ENCODE measurements at regions not wholly inside any gene's neighbourhood (a gene's known extent, or its start where the extent isn't known, plus 50 kb on each side); places are given as distances from the start of the nearest gene placed in this dataset.

DNA sequence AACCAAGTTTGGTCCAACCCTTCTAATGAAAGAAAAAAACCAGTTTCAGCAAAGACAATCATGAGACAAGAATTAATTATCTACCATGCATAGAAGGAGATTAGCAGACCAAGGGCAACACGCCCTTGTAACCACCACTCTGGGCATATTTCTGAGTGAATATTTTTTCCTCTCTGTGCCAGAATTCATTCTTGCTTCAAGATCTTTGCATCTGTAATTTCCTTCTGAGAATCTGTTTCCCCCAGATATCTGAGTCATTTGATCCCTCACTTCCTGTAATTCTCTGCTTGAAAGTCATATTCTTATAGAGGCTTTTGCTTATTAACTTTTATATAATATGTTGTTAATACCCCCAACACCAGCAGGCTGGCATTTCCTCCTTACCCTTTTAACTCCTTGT, 243.7 kb downstream of the SLC16A7 start:
- no peaks in the 10 kb centered on the region for H3K27me3 ChIP-seq (ENCODE audit: control insufficient read depth in 1 of 2, insufficient read depth in 2 of 2, low read length in 2 of 2)
- no peak overlapping the region for H3K4me3 ChIP-seq (ENCODE audit: low read length in 2 of 2)
- no peak overlapping the region for H3K27ac ChIP-seq (ENCODE audit: low read length)
- no peak overlapping the region for H3K9ac ChIP-seq (ENCODE audit: low read length in 2 of 2)
- no peaks in the 10 kb centered on the region for H3K36me3 ChIP-seq (ENCODE audit: control insufficient read depth in 2 of 2, insufficient read depth in 2 of 2, low read length in 2 of 2)
- H3K9me3 ChIP-seq (ENCODE audit: control insufficient read depth in 2 of 2, low read length in 2 of 2) = no peaks in the 10 kb centered on the region
- H3K4me1 ChIP-seq (ENCODE audit: control insufficient read depth, insufficient read depth, low read length) = no peaks in the 10 kb centered on the region

DNA sequence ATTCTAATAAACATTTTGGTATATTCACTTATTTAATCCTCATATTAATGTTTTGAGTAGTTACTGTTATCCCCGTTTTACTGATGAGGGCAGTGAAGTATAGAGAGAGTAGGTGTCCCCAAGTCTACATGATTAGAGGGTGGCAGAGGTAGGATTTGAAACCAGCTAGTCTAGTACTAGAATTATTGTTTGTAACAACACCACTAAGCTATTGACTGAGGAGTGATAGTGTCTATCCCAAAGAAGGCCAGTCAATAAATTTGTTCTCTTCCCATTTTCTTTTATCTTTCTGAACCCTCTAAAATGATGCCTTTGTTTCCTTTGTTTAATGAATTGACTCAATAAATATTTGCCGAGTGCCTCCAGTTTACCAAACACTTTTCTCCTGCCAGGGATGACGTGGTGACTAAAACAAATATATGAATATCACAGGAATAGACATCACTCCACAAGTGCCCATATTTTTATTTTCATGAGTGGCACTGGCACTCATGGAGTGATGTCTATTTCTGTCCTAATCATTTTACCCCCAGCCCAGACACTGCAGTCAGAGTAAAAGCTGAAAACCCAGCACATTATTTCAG, 247.5 kb downstream of the SLC16A7 start:
- Histone ChIP-seq H3K9me3 (ENCODE audit: control insufficient read depth in 2 of 2, low read length in 2 of 2) (no peaks in the 10 kb centered on the region), H3K27ac (ENCODE audit: low read length) (no peak overlapping the region), H3K9ac (ENCODE audit: low read length in 2 of 2) (no peak overlapping the region), H3K27me3 (ENCODE audit: control insufficient read depth in 1 of 2, insufficient read depth in 2 of 2, low read length in 2 of 2) (no peaks in the 10 kb centered on the region), H3K36me3 (ENCODE audit: control insufficient read depth in 2 of 2, insufficient read depth in 2 of 2, low read length in 2 of 2) (no peaks in the 10 kb centered on the region), H3K4me3 (ENCODE audit: low read length in 2 of 2) (no peak overlapping the region), H3K4me1 (ENCODE audit: control insufficient read depth, insufficient read depth, low read length) (no peaks in the 10 kb centered on the region)

DNA sequence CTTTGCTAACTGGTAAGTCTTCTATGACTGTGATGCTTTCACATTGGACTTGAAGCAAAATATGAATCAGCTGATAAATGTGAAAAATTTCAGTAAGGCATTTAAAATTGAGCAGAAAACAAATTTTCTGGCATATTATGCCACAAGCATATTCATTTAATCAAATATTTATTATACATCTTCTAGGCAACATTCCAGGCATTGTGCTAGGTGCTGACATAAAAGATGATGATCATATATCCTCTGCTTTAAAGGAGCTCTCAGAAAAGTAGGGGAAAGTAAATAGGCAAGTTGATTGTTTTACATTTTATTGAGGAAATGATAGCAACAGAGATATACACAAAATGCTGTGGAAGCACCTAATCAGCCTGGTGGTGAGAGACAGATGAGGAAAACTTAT, 248.9 kb downstream of the SLC16A7 start:
- Histone ChIP-seq H3K4me1 (ENCODE audit: control insufficient read depth, insufficient read depth, low read length) (no peaks in the 10 kb centered on the region), H3K9ac (ENCODE audit: low read length in 2 of 2) (no peak overlapping the region)

DNA sequence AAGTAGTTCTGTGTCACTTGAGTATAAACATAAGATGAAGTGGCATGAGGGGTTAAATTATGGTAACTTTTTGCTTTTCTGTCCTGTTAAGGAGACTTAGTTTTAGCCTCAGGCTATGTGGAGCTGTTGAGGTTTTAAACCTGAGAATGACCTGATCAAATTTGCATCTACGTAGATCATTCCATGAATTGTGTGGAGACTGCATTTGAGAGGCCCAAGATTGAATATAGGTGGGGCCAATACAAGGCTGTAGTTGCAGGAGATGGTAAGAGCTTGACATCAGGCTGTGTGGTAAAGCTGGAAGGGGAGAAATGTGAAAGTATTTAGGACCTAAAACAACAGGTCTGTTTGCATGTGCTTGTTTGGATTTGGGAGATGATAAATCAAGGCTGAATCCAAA, 249.5 kb downstream of the SLC16A7 start:
- Histone ChIP-seq H3K36me3 (ENCODE audit: control insufficient read depth in 2 of 2, insufficient read depth in 2 of 2, low read length in 2 of 2) (no peaks in the 10 kb centered on the region), H3K27ac (ENCODE audit: low read length) (no peak overlapping the region), H3K9ac (ENCODE audit: low read length in 2 of 2) (no peak overlapping the region), H3K4me1 (ENCODE audit: control insufficient read depth, insufficient read depth, low read length) (no peaks in the 10 kb centered on the region), H3K9me3 (ENCODE audit: control insufficient read depth in 2 of 2, low read length in 2 of 2) (no peaks in the 10 kb centered on the region), H3K27me3 (ENCODE audit: control insufficient read depth in 1 of 2, insufficient read depth in 2 of 2, low read length in 2 of 2) (no peaks in the 10 kb centered on the region), H3K4me3 (ENCODE audit: low read length in 2 of 2) (no peak overlapping the region)

More for the DNA sequence above, 248.9 kb downstream of the SLC16A7 start:
- Histone ChIP-seq H3K36me3 (ENCODE audit: control insufficient read depth in 2 of 2, insufficient read depth in 2 of 2, low read length in 2 of 2) (no peaks in the 10 kb centered on the region), H3K27me3 (ENCODE audit: control insufficient read depth in 1 of 2, insufficient read depth in 2 of 2, low read length in 2 of 2) (no peaks in the 10 kb centered on the region), H3K4me3 (ENCODE audit: low read length in 2 of 2) (no peak overlapping the region), H3K27ac (ENCODE audit: low read length) (no peak overlapping the region), H3K9me3 (ENCODE audit: control insufficient read depth in 2 of 2, low read length in 2 of 2) (no peaks in the 10 kb centered on the region)

DNA sequence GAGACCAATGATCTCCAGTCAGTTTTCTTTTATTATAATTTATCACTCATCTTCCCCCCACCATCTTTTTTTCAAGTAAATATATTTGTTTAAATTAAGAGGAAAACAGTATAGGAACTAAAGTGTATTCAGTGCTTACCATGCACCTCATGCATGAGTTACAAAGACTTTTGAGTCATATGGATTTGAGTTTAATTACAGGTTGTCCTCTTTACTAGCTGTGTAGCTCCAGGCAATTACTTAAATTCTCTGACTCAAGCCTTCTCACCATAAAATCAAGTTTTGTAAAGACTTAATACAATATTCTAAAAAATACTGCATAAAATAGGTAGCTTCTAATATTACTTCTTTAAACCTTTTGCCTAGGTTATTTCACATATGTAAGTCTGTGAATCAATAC, 251.3 kb downstream of the SLC16A7 start:
- no peaks in the 10 kb centered on the region for H3K36me3 ChIP-seq (ENCODE audit: control insufficient read depth in 2 of 2, insufficient read depth in 2 of 2, low read length in 2 of 2)
- no peak overlapping the region for H3K4me3 ChIP-seq (ENCODE audit: low read length in 2 of 2)
- no peak overlapping the region for H3K9ac ChIP-seq (ENCODE audit: low read length in 2 of 2)
- H3K27me3 ChIP-seq (ENCODE audit: control insufficient read depth in 1 of 2, insufficient read depth in 2 of 2, low read length in 2 of 2) = no peaks in the 10 kb centered on the region
- H3K27ac ChIP-seq (ENCODE audit: low read length) = no peak overlapping the region
- no peaks in the 10 kb centered on the region for H3K9me3 ChIP-seq (ENCODE audit: control insufficient read depth in 2 of 2, low read length in 2 of 2)
- no peaks in the 10 kb centered on the region for H3K4me1 ChIP-seq (ENCODE audit: control insufficient read depth, insufficient read depth, low read length)

DNA sequence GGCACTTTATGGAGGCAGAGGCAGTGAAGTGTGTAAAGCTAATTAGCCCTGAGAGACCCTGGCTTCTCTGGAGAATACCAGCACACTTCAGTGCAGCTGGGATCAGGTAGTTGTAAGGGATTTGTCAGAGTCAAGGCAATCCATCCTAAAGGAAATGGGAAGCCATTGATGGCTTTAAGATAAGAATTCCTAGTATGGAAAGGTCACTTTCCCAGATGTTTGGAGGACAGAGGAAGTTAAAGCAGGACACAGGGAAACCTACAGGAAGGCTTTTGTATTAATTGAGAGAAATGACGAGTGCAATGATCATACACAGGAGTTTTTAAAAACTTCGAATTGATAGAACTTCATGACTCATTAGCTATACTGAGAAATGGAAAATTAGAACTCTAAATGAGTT, 254.4 kb downstream of the SLC16A7 start:
- no peaks in the 10 kb centered on the region for H3K9me3 ChIP-seq (ENCODE audit: control insufficient read depth in 2 of 2, low read length in 2 of 2)
- H3K4me3 ChIP-seq (ENCODE audit: low read length in 2 of 2) = no peak overlapping the region
- no peaks in the 10 kb centered on the region for H3K4me1 ChIP-seq (ENCODE audit: control insufficient read depth, insufficient read depth, low read length)
- H3K27me3 ChIP-seq (ENCODE audit: control insufficient read depth in 1 of 2, insufficient read depth in 2 of 2, low read length in 2 of 2) = no peaks in the 10 kb centered on the region
- H3K9ac ChIP-seq (ENCODE audit: low read length in 2 of 2) = no peak overlapping the region
- H3K36me3 ChIP-seq (ENCODE audit: control insufficient read depth in 2 of 2, insufficient read depth in 2 of 2, low read length in 2 of 2) = no peaks in the 10 kb centered on the region
- H3K27ac ChIP-seq (ENCODE audit: low read length) = no peak overlapping the region

DNA sequence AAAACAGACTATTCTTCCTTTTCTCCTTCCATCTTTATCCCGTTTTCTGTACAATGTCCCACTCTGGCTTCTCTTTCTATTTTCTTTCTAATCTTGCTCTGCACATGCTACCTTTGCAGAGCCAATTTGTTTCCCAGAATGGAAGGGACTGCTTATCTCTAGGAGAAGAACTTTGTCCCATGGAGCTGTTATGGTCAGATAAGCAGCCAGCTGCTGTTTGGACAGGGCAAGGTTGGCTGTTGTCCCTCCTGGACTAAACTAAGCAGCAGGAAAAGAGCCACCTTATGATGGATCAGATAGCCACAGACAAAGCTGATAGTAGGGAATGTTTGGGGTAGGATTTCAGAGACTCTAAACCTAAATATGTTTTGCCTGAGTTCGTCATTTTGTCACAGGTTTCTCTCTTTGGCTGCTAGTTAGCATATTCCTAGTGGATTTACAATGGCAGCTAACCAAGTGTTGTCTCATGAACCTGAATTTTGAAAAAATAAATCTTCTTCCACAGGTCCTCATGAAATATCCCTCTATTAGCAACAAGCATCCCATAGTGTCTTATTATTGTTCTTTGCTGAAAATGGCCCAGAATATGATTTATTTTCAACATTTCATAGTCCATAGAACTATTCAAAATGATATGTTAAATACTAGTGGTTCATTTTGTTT, 262.8 kb downstream of the SLC16A7 start:
- H3K4me3 ChIP-seq (ENCODE audit: low read length in 2 of 2) = no peak overlapping the region
- H3K27me3 ChIP-seq (ENCODE audit: control insufficient read depth in 1 of 2, insufficient read depth in 2 of 2, low read length in 2 of 2) = no peaks in the 10 kb centered on the region
- no peaks in the 10 kb centered on the region for H3K4me1 ChIP-seq (ENCODE audit: control insufficient read depth, insufficient read depth, low read length)
- H3K36me3 ChIP-seq (ENCODE audit: control insufficient read depth in 2 of 2, insufficient read depth in 2 of 2, low read length in 2 of 2) = no peaks in the 10 kb centered on the region
- no peak overlapping the region for H3K27ac ChIP-seq (ENCODE audit: low read length)
- peaks cover 2 to 4% of the 10 kb centered on the region in 2 donors for H3K9me3 ChIP-seq (ENCODE audit: control insufficient read depth in 2 of 2, low read length in 2 of 2)
- H3K9ac ChIP-seq (ENCODE audit: low read length in 2 of 2) = no peak overlapping the region

DNA sequence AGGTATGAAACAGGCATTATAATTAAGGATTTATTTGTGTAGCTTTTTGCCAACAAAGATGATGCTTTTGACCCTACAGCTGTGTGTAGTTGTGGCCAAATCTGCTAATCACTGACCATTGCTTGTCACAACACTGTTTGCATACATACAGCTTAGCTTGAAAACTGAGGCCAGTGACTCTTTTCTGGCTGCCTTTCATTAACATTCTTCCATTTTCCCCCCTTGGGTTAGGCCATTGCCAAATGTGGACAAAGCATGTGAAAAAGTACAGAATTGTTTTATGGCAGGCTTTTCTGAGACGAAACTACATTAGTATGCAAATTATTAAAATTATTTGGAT, 263.3 kb downstream of the SLC16A7 start:
- Histone ChIP-seq H3K27me3 (ENCODE audit: control insufficient read depth in 1 of 2, insufficient read depth in 2 of 2, low read length in 2 of 2) (no peaks in the 10 kb centered on the region), H3K4me1 (ENCODE audit: control insufficient read depth, insufficient read depth, low read length) (no peaks in the 10 kb centered on the region), H3K27ac (ENCODE audit: low read length) (no peak overlapping the region), H3K4me3 (ENCODE audit: low read length in 2 of 2) (no peak overlapping the region), H3K9ac (ENCODE audit: low read length in 2 of 2) (no peak overlapping the region), H3K9me3 (ENCODE audit: control insufficient read depth in 2 of 2, low read length in 2 of 2) (peaks cover 2 to 4% of the 10 kb centered on the region in 2 donors), H3K36me3 (ENCODE audit: control insufficient read depth in 2 of 2, insufficient read depth in 2 of 2, low read length in 2 of 2) (no peaks in the 10 kb centered on the region)

DNA sequence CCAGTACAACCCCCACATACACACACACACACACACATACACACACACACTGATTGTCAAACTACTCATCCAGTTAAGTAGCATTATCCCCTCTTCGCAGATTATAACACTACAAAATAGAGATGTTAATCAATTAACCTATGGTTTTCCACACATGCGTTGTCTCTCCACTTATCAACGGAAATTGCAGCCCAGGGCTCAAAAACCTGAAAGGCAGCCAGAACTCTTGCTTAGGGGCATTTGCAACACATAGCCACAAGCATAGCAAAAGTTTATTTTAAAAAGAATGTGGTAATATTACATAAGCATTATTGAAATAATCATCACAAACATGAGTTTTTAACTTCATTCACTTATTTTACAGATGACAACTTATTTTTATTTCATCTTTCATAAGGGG, 265.8 kb downstream of the SLC16A7 start:
- Histone ChIP-seq H3K27me3 (ENCODE audit: control insufficient read depth in 1 of 2, insufficient read depth in 2 of 2, low read length in 2 of 2) (no peaks in the 10 kb centered on the region), H3K4me1 (ENCODE audit: control insufficient read depth, insufficient read depth, low read length) (no peaks in the 10 kb centered on the region), H3K27ac (ENCODE audit: low read length) (no peak overlapping the region), H3K36me3 (ENCODE audit: control insufficient read depth in 2 of 2, insufficient read depth in 2 of 2, low read length in 2 of 2) (no peaks in the 10 kb centered on the region), H3K9me3 (ENCODE audit: control insufficient read depth in 2 of 2, low read length in 2 of 2) (peaks cover 2 to 3% of the 10 kb centered on the region in 2 donors), H3K9ac (ENCODE audit: low read length in 2 of 2) (no peak overlapping the region), H3K4me3 (ENCODE audit: low read length in 2 of 2) (no peak overlapping the region)

DNA sequence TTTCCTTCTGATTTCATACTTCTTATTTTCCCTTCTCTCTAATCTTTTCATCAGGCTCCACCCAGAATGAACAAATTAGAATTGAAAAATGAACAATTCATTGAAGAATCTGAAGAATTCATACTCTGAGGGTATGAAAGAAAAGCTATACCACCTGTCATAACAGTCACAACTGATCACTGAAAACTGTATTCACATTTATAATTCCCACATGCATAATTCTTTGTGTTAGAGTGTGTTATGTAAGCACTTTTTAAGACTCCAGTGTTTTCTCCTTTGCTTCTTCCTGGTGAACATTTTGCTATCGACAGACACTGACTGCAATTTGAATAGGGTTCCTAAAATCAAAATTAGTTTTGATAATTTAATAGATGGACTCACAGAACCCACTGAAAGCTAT, 271.2 kb downstream of the SLC16A7 start:
- Histone ChIP-seq H3K27ac (ENCODE audit: low read length) (no peak overlapping the region), H3K4me1 (ENCODE audit: control insufficient read depth, insufficient read depth, low read length) (no peaks in the 10 kb centered on the region), H3K36me3 (ENCODE audit: control insufficient read depth in 2 of 2, insufficient read depth in 2 of 2, low read length in 2 of 2) (no peaks in the 10 kb centered on the region), H3K9me3 (ENCODE audit: control insufficient read depth in 2 of 2, low read length in 2 of 2) (no peaks in the 10 kb centered on the region), H3K9ac (ENCODE audit: low read length in 2 of 2) (no peak overlapping the region), H3K27me3 (ENCODE audit: control insufficient read depth in 1 of 2, insufficient read depth in 2 of 2, low read length in 2 of 2) (no peaks in the 10 kb centered on the region), H3K4me3 (ENCODE audit: low read length in 2 of 2) (no peak overlapping the region)

DNA sequence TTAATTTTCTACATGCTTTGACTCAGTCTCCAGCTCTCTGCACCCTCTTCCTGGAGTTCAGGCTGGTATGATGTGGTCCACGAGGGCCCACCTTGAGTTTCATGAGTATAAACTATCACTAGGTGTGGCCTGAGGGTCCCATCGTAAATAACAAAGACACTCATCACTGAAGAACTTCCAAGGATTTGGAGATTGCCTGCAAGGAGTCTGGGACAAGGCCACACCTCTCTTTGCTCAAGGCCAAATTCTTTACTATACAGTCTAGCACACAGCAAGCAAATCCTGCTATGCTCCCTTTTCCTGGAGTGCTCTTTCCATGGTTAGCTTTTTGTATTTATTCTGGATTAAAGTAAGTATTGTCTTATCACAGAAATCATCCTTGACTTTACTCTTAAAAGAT, 271.9 kb downstream of the SLC16A7 start:
- Histone ChIP-seq H3K4me3 (ENCODE audit: low read length in 2 of 2) (no peak overlapping the region), H3K4me1 (ENCODE audit: control insufficient read depth, insufficient read depth, low read length) (no peaks in the 10 kb centered on the region), H3K27ac (ENCODE audit: low read length) (no peak overlapping the region), H3K27me3 (ENCODE audit: control insufficient read depth in 1 of 2, insufficient read depth in 2 of 2, low read length in 2 of 2) (no peaks in the 10 kb centered on the region), H3K9me3 (ENCODE audit: control insufficient read depth in 2 of 2, low read length in 2 of 2) (no peaks in the 10 kb centered on the region), H3K36me3 (ENCODE audit: control insufficient read depth in 2 of 2, insufficient read depth in 2 of 2, low read length in 2 of 2) (no peaks in the 10 kb centered on the region), H3K9ac (ENCODE audit: low read length in 2 of 2) (no peak overlapping the region)

All from stomach smooth muscle (tissue), 2 donors.